ENCODE measurements at regions not wholly inside any gene's neighbourhood (a gene's known extent, or its start where the extent isn't known, plus 50 kb on each side); places are given as distances from the start of the nearest gene placed in this dataset.

- Histone ChIP-seq H3K4me1 (no peaks in the 10 kb centered on the region), H3K9me3 (no peaks in the 10 kb centered on the region), H3K4me3 (no peak overlapping the region), H3K27me3 (no peaks in the 10 kb centered on the region), H3K27ac (no peak overlapping the region), H3K36me3 (ENCODE audit: low read depth, missing control alignments) (no peaks in the 10 kb centered on the region)
- 59 to 69% methylated on average over 7 of the region's 7 CpGs for WGBS, 2 donors
- TF ChIP-seq POLR2A (IDR thresholded peaks at IDR 0.05) (no peak), CTCF (IDR thresholded peaks at IDR 0.05) (no peak)
- DNase-seq = no peak
- intact Hi-C loops (cut with DNase I; ENCODE audit: low total_unique reads) = no loop called here
Measured at GRCh38 chr5:158223054-158223600, 364.2 kb upstream of the CLINT1 start.

- Histone ChIP-seq H3K9me3 (no peaks in the 10 kb centered on the region), H3K27me3 (no peaks in the 10 kb centered on the region), H3K36me3 (ENCODE audit: low read depth, missing control alignments) (no peaks in the 10 kb centered on the region), H3K4me1 (no peaks in the 10 kb centered on the region), H3K4me3 (no peak overlapping the region), H3K27ac (no peak overlapping the region)
- TF ChIP-seq POLR2A (IDR thresholded peaks at IDR 0.05) (no peak), CTCF (IDR thresholded peaks at IDR 0.05) (no peak)
- intact Hi-C loops (cut with DNase I; ENCODE audit: low total_unique reads) = no loop called here
- DNase-seq = no peak
- WGBS, 2 donors = 85 to 92% methylated on average over 3 of the region's 3 CpGs
Measured at GRCh38 chr5:158212917-158213316, 354.0 kb upstream of the CLINT1 start.

GRCh38 chr5:158212237-158212636 lies 353.3 kb upstream of the CLINT1 start:
- intact Hi-C loops (cut with DNase I; ENCODE audit: low total_unique reads) = no loop called here
- Histone ChIP-seq H3K4me3 (no peak overlapping the region), H3K27ac (no peak overlapping the region), H3K27me3 (no peaks in the 10 kb centered on the region), H3K9me3 (no peaks in the 10 kb centered on the region), H3K4me1 (no peaks in the 10 kb centered on the region), H3K36me3 (ENCODE audit: low read depth, missing control alignments) (no peaks in the 10 kb centered on the region)
- no peak for TF ChIP-seq POLR2A (IDR thresholded peaks at IDR 0.05)
- TF ChIP-seq CTCF (IDR thresholded peaks at IDR 0.05) = no peak
- 86 to 88% methylated on average over 2 of the region's 2 CpGs for WGBS, 2 donors
- no peak for DNase-seq

- no peaks in the 10 kb centered on the region for H3K4me1 ChIP-seq
- H3K27ac ChIP-seq = no peak overlapping the region
- H3K27me3 ChIP-seq = no peaks in the 10 kb centered on the region
- no peaks in the 10 kb centered on the region for H3K9me3 ChIP-seq
- DNase-seq = no peak
- TF ChIP-seq CTCF (IDR thresholded peaks at IDR 0.05) (no peak), POLR2A (IDR thresholded peaks at IDR 0.05) (no peak)
- H3K36me3 ChIP-seq (ENCODE audit: low read depth, missing control alignments) = no peaks in the 10 kb centered on the region
- no peak overlapping the region for H3K4me3 ChIP-seq
- WGBS, 2 donors = 87 to 88% methylated on average over 5 of the region's 5 CpGs
- intact Hi-C loops (cut with DNase I; ENCODE audit: low total_unique reads) = no loop called here
Measured at GRCh38 chr5:158209219-158209908, 350.4 kb upstream of the CLINT1 start.

GRCh38 chr5:158207733-158208132 lies 348.8 kb upstream of the CLINT1 start:
- H3K27ac ChIP-seq = no peak overlapping the region

More at GRCh38 chr5:158207733-158208132, 348.8 kb upstream of the CLINT1 start:
- H3K4me3 ChIP-seq = no peak overlapping the region
- DNase-seq = no peak
- TF ChIP-seq POLR2A (IDR thresholded peaks at IDR 0.05) (no peak), CTCF (IDR thresholded peaks at IDR 0.05) (no peak)
- H3K9me3 ChIP-seq = no peaks in the 10 kb centered on the region
- H3K36me3 ChIP-seq (ENCODE audit: low read depth, missing control alignments) = no peaks in the 10 kb centered on the region
- H3K4me1 ChIP-seq = no peaks in the 10 kb centered on the region
- no peaks in the 10 kb centered on the region for H3K27me3 ChIP-seq
- intact Hi-C loops (cut with DNase I; ENCODE audit: low total_unique reads) = no loop called here
- 90 to 94% methylated on average over 10 of the region's 10 CpGs for WGBS, 2 donors
